ENCODE measurements at regions not wholly inside any gene's neighbourhood (a gene's known extent, or its start where the extent isn't known, plus 50 kb on each side); places are given as distances from the start of the nearest gene placed in this dataset.

- FAIRE-seq = no peak
- TF ChIP-seq POLR2AphosphoS5 (IDR thresholded peaks at IDR 0.05; ENCODE audit: low read depth, low read length) = no peak
- TF ChIP-seq TAF1 (IDR thresholded peaks at IDR 0.05; ENCODE audit: borderline replicate concordance, low read depth, low read length) = no peak
Measured at GRCh38 chr5:125794922-125795321, 628.3 kb upstream of the GRAMD2B start.

DNA sequence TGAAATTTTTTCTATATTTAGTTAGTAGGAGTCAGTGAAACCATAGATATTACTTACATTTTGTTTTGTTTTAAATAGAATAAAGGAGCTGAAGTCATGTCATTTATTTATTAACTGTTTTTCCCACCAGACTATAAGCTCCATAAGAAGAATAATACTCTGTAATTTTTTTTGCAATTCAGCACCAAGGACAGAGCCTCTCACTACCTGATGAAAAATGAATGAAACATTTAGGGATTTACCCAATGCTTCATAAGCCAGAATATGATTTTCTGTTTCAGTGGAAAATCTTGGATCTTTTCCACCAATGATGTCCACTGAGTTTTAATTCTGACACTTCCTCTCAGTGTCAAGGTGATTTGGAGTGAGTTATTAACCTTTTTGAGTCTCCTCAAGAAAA lies 624.9 kb upstream of the GRAMD2B start:
- no peak for FAIRE-seq
- TF ChIP-seq POLR2AphosphoS5 (IDR thresholded peaks at IDR 0.05; ENCODE audit: low read depth, low read length) (no peak), POLR2A (IDR thresholded peaks at IDR 0.05; ENCODE audit: low read depth, low read length) (no peak), TAF1 (IDR thresholded peaks at IDR 0.05; ENCODE audit: borderline replicate concordance, low read depth, low read length) (no peak)
- DNase-seq (ENCODE audit: insufficient read length) = no peak

More at GRCh38 chr5:125794922-125795321, 628.3 kb upstream of the GRAMD2B start:
- no peak for DNase-seq (ENCODE audit: insufficient read length)

DNA sequence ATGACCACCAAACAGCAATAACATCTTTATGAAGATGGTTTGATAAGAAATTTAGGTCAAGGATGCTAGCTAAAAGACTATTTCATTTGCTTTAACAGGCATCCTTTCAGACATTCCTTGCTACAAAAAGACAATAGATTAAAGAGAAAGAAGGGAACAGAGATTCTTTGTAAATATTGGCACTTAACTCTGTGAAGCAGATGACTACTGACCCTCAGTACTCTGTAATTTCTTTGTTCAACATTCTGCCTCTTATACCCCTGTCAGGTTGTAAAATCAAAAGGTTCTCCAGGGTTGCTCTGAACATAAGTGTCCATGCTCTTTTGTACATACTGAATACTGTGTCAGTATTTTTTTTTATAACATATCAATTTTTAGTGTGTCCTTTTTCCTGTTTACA lies 610.6 kb upstream of the GRAMD2B start:
- FAIRE-seq (no peak), DNase-seq (ENCODE audit: insufficient read length) (no peak)
- TF ChIP-seq POLR2A (IDR thresholded peaks at IDR 0.05; ENCODE audit: low read depth, low read length) (no peak), POLR2AphosphoS5 (IDR thresholded peaks at IDR 0.05; ENCODE audit: low read depth, low read length) (no peak), TAF1 (IDR thresholded peaks at IDR 0.05; ENCODE audit: borderline replicate concordance, low read depth, low read length) (no peak)

GRCh38 chr5:125813221-125813974 lies 609.8 kb upstream of the GRAMD2B start:
- FAIRE-seq (no peak), DNase-seq (ENCODE audit: insufficient read length) (no peak)
- TF ChIP-seq TAF1 (IDR thresholded peaks at IDR 0.05; ENCODE audit: borderline replicate concordance, low read depth, low read length) = no peak
- no peak for TF ChIP-seq POLR2A (IDR thresholded peaks at IDR 0.05; ENCODE audit: low read depth, low read length)
- TF ChIP-seq POLR2AphosphoS5 (IDR thresholded peaks at IDR 0.05; ENCODE audit: low read depth, low read length) = no peak

DNA sequence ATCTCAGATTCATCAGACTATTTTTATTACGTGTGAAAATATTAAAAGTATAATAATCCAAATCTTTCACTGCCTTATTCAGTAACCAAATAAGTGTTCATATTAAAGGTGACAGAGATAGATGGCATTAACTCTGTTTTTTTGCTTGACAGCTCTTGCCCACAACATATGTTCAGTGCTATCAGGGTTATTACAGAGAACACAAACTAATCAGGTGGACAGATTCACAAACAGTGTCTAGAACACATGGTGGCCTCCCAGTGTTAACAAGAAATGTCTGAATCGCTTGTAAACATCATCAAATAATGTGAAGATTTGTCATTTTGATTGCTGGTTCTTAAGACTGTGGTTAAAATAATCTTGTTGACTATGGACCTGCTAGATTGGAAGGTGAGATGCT lies 609.1 kb upstream of the GRAMD2B start:
- TF ChIP-seq POLR2A (IDR thresholded peaks at IDR 0.05; ENCODE audit: low read depth, low read length) = no peak
- no peak for TF ChIP-seq TAF1 (IDR thresholded peaks at IDR 0.05; ENCODE audit: borderline replicate concordance, low read depth, low read length)
- no peak for TF ChIP-seq POLR2AphosphoS5 (IDR thresholded peaks at IDR 0.05; ENCODE audit: low read depth, low read length)
- no peak for DNase-seq (ENCODE audit: insufficient read length)
- no peak for FAIRE-seq

DNA sequence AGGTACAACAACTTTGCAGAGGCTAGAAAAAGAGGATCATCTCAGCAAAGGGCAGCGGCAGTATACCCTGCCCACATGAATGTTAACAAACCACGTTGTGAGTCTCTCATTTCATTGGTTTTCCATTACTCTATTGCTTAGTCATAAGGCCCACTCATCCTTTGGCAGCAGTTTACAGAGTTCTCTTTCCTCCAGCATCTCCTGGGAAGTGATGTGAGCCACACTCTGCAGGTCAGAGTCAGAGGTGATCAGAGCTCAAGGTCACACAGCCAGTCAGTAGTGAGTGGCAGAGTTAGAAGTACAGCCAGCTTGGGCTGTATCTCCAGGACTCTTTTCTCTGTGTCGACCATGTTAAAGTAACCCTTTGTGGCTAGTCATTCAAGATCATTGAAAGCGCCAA lies 599.6 kb upstream of the GRAMD2B start:
- DNase-seq (ENCODE audit: insufficient read length) (no peak), FAIRE-seq (no peak)
- TF ChIP-seq POLR2A (IDR thresholded peaks at IDR 0.05; ENCODE audit: low read depth, low read length) = no peak
- TF ChIP-seq POLR2AphosphoS5 (IDR thresholded peaks at IDR 0.05; ENCODE audit: low read depth, low read length) = no peak
- TF ChIP-seq TAF1 (IDR thresholded peaks at IDR 0.05; ENCODE audit: borderline replicate concordance, low read depth, low read length) = no peak

GRCh38 chr5:125826214-125826613 lies 597.0 kb upstream of the GRAMD2B start:
- FAIRE-seq (no peak), DNase-seq (ENCODE audit: insufficient read length) (no peak)
- TF ChIP-seq TAF1 (IDR thresholded peaks at IDR 0.05; ENCODE audit: borderline replicate concordance, low read depth, low read length) = no peak
- no peak for TF ChIP-seq POLR2A (IDR thresholded peaks at IDR 0.05; ENCODE audit: low read depth, low read length)
- TF ChIP-seq POLR2AphosphoS5 (IDR thresholded peaks at IDR 0.05; ENCODE audit: low read depth, low read length) = no peak

- peak; percentile 42 for FAIRE-seq
Measured at GRCh38 chr5:125829349-125829748, 593.9 kb upstream of the GRAMD2B start.

GRCh38 chr5:125833398-125833797 lies 589.8 kb upstream of the GRAMD2B start:
- DNase-seq (ENCODE audit: insufficient read length) (no peak), FAIRE-seq (no peak)
- TF ChIP-seq POLR2AphosphoS5 (IDR thresholded peaks at IDR 0.05; ENCODE audit: low read depth, low read length) (no peak), POLR2A (IDR thresholded peaks at IDR 0.05; ENCODE audit: low read depth, low read length) (no peak), TAF1 (IDR thresholded peaks at IDR 0.05; ENCODE audit: borderline replicate concordance, low read depth, low read length) (no peak)

More at GRCh38 chr5:125829349-125829748, 593.9 kb upstream of the GRAMD2B start:
- TF ChIP-seq POLR2AphosphoS5 (IDR thresholded peaks at IDR 0.05; ENCODE audit: low read depth, low read length) = no peak
- no peak for TF ChIP-seq POLR2A (IDR thresholded peaks at IDR 0.05; ENCODE audit: low read depth, low read length)
- TF ChIP-seq TAF1 (IDR thresholded peaks at IDR 0.05; ENCODE audit: borderline replicate concordance, low read depth, low read length) = no peak
- DNase-seq (ENCODE audit: insufficient read length) = no peak

GRCh38 chr5:125834438-125835115 lies 588.6 kb upstream of the GRAMD2B start:
- DNase-seq (ENCODE audit: insufficient read length) = no peak
- TF ChIP-seq TAF1 (IDR thresholded peaks at IDR 0.05; ENCODE audit: borderline replicate concordance, low read depth, low read length) (no peak), POLR2A (IDR thresholded peaks at IDR 0.05; ENCODE audit: low read depth, low read length) (no peak), POLR2AphosphoS5 (IDR thresholded peaks at IDR 0.05; ENCODE audit: low read depth, low read length) (no peak)
- FAIRE-seq = no peak

DNA sequence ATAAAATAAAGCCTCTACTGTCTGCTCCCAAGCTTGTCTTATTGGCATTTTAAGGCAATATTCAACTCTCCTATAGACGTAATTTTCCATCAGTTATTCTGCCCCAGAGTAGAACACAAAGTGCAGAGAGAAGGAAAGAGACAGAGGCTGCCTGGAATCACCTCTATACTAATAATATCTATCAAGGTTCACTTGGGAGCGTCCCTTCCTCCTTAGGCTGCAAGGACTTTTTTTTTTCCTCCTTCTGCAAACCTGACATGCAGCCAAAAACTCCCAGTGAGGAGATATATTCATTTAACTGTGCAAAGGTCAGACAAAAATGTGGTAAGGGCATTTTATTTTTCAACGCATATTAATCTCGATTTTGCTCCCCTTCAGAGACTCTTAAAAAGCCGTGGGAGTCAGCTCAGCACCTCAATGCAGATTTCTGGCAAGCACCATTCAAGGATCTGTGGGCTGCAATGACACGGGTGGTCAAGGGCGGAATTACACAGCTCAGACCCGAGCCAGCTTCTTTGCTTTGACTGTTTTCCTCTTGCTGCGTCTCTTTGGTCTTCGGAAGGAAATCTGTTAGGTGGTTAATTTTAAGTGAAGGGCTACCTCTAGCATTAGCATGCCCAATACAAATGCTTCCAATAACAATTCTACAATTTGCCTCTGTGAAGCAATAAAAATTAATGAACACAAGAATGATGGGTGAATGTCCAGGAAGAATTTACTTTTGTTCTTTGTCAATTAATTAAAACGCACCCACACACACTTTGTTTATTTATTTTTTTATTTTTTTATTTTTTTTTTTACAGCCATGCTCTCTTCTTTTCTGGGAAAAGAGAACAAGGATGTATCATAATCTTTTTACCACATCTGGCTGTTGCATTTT lies 587.7 kb upstream of the GRAMD2B start:
- no peak for DNase-seq (ENCODE audit: insufficient read length)
- no peak for TF ChIP-seq POLR2A (IDR thresholded peaks at IDR 0.05; ENCODE audit: low read depth, low read length)
- TF ChIP-seq POLR2AphosphoS5 (IDR thresholded peaks at IDR 0.05; ENCODE audit: low read depth, low read length) = no peak
- no peak for TF ChIP-seq TAF1 (IDR thresholded peaks at IDR 0.05; ENCODE audit: borderline replicate concordance, low read depth, low read length)
- FAIRE-seq = no peak

All from GM12892 (cell line).